K562 (cell line): ENCODE measurements at regions not wholly inside any gene's neighbourhood (a gene's known extent, or its start where the extent isn't known, plus 50 kb on each side); places are given as distances from the start of the nearest gene placed in this dataset.

Experiments
- ATF4 ChIP-seq: fragments of 450-650 bp; formaldehyde crosslinking; IDR thresholded peaks from 2 replicates; pipeline ENCODE4 v1.4.0; 2022; ENCODE audit warnings: mild to moderate bottlenecking, moderate library complexity
- ETS2 ChIP-seq: IDR thresholded peaks from 2 replicates; pipeline ENCODE4 v1.6.1; 2016; ENCODE audit warnings: borderline replicate concordance, missing genetic modification characterization, mild to moderate bottlenecking, moderate library complexity, missing compliant biosample characterization; ENCODE audit not compliant: poor library complexity, severe bottlenecking
- RNF219 ChIP-seq: fragments of 250-450 bp; sonication (Bioruptor Pico); IDR thresholded peaks from 2 replicates; pipeline ENCODE4 v1.5.0; 2022; ENCODE audit warnings: mild to moderate bottlenecking
- TGIF2 ChIP-seq: sonication (generic); formaldehyde crosslinking; IDR thresholded peaks from 2 replicates; pipeline ENCODE4 v1.8.1; 2022; ENCODE audit warnings: mild to moderate bottlenecking, missing genetic modification reagents, moderate library complexity
- TRIM24 ChIP-seq, 2 experiments: fragments of 450-650 bp; IDR thresholded peaks; 2 replicates each; pipeline ENCODE4 v1.6.1; 2016

GRCh38 chr7:121531175-121532070, 135.3 kb upstream of the FAM3C start (continued):
- TF ChIP-seq RNF219 = no peak
- TF ChIP-seq TRIM24 (IDR thresholded peaks at IDR 0.05) = peak in 1 of 2 experiments; percentile 36; a peak in 1 of 4 replicates
- no peak for TF ChIP-seq TGIF2
- TF ChIP-seq ETS2 (tag) = no peak
- no peak for TF ChIP-seq ATF4 (CRISPR knock-in tag)
